GM19452 (cell line): ENCODE measurements at regions not wholly inside any gene's neighbourhood (a gene's known extent, or its start where the extent isn't known, plus 50 kb on each side); places are given as distances from the start of the nearest gene placed in this dataset.

ENCODE experiments used
- ATAC-seq: cut with Tn5 transposase; IDR thresholded peaks from one replicate; pipeline ENCODE4 v1.9.1; 2021; ENCODE audit not compliant: unreplicated experiment

GRCh38 chr11:81080476-81080875, 1639.6 kb upstream of the TENM4 start:
- ATAC-seq: no peak

DNA sequence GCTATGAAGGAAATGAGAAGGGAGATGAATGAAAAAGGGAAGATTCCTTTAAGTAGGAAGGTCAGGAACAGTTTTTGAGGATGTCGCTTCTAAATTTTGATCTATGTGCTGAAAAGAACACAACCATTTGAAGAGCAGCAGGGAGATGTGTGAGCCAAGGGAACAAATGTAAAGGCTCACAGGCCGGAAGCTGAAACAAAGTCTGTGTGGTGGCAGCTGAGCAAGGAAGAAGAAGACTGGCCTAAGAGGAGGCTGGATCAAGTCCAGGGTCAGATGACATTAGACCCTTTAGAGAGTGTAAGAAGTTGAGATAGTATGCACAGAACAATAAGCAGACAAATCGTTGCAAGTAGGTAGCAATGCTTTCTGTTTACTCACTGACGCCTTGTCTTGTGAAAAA, 1631.4 kb upstream of the TENM4 start:
- ATAC-seq: no peak

DNA sequence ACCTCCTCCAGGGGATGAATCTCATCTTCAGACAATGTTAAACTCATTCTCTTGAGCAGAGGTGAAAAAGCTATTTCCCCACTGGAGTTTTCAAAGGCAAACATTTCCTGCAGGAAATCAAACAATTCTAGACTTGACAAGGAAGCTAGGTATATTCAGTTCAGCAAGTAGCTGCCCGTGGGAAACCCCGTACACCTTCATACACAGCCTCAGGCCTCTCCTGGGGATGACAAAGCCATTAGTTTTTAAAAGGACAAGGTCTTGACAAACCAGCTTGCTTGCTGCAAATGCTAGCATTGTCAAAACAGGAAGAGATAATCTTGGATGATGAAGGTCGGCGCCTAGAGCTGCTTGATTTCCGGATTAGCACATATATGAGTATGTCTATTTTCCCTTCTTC, 1630.8 kb upstream of the TENM4 start:
- no peak for ATAC-seq

DNA sequence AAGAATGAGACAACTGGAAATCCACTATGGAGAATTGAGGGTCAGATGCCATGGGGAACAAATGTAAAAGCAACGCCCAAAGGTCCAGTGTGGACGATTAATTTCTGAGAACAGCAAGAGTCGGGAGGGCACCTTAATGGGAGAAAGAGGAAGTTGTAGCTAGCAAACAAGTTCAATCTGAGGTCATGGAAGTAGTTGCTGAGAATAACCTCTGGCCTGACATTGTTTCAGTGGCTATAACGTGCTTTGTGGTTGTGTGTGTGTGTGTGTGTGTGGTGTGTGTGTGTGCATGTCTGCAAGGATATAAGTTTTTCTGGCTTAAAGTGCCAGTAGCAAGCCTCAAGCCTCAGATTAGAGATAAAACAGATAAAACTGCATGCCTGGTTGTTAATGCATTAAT, 1630.1 kb upstream of the TENM4 start:
- peak; percentile 81 for ATAC-seq

DNA sequence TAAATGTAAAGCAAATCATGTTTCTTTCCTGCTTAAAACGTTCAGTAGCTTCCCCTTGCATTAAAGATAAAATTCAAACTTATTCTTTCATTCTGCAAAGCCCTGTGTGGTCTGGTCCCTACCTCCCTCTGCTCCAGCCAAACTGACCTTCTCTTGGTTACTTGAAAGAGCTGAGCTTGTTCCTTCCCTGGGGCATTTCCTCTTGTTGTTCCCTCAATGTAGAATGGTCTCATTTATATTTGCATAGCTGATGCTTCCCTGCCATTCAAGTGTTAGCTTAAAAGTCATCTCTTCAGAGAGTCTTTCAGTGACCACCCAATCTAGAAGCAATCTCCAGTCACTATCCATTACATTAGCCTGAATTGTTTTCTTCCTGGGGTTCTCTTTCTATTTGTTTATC, 1618.5 kb upstream of the TENM4 start:
- no peak for ATAC-seq

- no peak for ATAC-seq
Observed at GRCh38 chr11:81052344-81053158, 1611.7 kb upstream of the TENM4 start.

- ATAC-seq: no peak
Observed at GRCh38 chr11:81039916-81040524, 1599.2 kb upstream of the TENM4 start.

GRCh38 chr11:81036168-81036870, 1595.5 kb upstream of the TENM4 start:
- no peak for ATAC-seq

- no peak for ATAC-seq
Observed at GRCh38 chr11:81033779-81034540, 1593.1 kb upstream of the TENM4 start.

DNA sequence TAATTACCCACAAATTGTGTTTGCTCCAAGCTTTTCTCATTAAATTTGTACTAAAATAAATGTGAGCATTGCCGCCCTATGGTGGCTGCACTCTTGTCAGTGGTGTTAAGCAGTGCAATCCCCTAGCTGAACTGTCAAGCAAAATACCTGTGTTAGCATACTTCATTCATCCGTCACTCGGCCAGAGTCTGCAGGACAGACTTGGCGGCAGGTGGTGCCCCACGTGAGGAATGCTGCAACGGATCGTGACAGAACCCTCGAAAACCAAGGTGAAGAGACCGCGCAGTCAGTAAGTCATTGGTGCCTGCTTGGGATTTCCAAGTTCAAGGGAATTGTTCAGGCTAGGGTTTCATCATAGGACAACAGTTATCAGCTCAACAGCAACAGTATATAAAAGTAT, 1592.1 kb upstream of the TENM4 start:
- no peak for ATAC-seq

GRCh38 chr11:81030186-81030585, 1589.4 kb upstream of the TENM4 start:
- no peak for ATAC-seq

DNA sequence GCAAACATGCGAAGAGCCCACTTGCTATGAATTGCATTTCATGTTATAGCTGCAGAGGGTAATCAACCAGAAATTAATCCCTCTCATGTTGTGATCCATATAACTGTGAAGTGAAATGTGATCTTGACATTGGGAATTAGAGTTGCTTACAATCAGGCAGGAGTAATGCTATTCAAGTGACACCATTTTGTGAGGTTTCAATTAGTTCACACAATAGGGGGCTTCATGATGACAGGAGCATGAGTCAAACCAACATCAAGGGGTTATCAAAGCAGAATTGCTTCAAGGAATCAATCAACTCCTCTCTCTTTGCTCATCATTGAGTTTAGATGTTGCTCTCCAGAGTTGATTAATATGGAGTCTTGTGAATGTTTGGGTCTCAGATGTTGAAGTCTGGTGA, 1585.2 kb upstream of the TENM4 start:
- no peak for ATAC-seq

- ATAC-seq: no peak
Observed at GRCh38 chr11:81022057-81022456, 1581.2 kb upstream of the TENM4 start.

- ATAC-seq: no peak
Observed at GRCh38 chr11:81010631-81011030, 1569.8 kb upstream of the TENM4 start.

GRCh38 chr11:81007046-81007445, 1566.2 kb upstream of the TENM4 start:
- ATAC-seq: no peak

- ATAC-seq: peak; percentile 92
Observed at GRCh38 chr11:81005595-81005994, 1564.8 kb upstream of the TENM4 start.

DNA sequence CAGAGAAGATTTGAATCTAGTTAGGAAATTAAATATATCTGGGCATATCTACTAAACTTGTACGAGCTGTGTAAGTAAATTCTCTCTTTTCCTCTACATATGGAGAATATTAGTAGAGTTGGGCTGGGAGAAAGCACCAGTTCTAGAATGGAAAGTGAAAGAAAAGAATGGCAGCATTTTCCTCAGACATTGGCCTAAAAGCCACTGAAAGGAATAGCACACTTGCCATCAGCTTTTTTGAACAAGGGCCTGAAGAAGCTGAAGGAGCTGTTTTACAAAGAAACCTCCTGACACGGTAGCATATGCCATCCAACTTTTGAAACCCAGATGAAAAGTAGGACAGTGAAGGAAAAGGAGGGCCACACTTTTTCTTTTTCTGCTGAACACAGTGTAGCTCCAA, 1563.7 kb upstream of the TENM4 start:
- ATAC-seq: no peak

DNA sequence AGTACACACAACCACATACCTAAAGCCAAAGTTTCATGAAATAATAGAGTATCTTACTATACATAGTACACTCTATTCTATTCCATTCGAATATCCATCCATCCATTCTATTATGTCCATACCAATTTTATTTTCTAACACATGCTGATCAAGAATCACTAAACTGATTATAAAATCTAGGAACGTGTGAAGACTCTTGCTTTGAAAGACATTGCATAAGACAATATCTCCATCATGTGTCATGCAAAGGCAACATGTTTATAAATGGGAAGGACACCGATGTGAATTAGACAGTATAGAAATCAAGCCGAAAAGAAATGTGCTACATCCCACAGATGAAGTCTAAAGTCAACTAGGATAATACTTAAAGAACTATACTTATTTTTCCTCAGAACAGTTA, 1561.5 kb upstream of the TENM4 start:
- ATAC-seq: no peak

- no peak for ATAC-seq
Observed at GRCh38 chr11:81000735-81001134, 1559.9 kb upstream of the TENM4 start.

DNA sequence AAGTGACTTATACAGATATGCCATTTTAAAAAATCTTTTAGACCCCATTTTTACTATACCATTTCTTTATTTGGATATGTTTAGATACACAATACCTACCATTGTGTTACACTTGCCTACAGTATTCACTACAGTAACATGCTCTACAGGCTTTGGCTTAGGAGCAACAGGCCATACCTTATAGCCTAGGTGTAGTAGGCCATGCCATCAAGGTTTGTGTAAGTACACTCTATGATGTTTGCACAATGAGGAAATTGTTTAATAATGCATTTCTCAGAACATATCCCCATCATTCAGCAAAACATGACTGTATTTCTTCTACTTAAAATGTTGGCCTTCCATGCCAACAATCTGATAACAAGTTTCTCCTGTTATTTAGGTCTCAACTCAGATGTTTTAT, 1559.5 kb upstream of the TENM4 start:
- no peak for ATAC-seq

- no peak for ATAC-seq
Observed at GRCh38 chr11:80995523-80995922, 1554.7 kb upstream of the TENM4 start.
